ENCODE measurements at regions not wholly inside any gene's neighbourhood (a gene's known extent, or its start where the extent isn't known, plus 50 kb on each side); places are given as distances from the start of the nearest gene placed in this dataset.

DNA sequence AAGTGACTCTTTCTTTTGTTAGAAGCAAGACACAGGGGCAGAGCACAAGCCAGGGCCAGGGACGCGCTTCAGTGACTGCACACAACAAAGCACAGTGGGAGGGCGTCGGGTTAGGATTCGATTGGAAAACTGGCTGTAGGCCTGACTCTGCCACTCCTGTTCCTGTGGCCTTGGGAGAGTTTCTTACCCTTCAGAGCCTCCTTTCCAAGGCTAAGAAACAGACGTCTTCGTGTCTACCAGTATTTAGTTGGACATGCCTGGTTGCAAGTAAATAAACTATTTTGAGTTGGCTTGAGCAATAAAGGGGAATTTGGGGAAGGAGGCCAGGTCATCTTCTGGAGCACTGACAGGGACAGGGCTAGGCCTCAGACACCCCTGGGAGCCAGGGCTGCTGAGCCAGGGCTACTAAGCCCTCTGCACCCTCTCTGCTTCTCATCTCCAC, 549.1 kb downstream of the INSC start:
- TF ChIP-seq, protein P1, sequence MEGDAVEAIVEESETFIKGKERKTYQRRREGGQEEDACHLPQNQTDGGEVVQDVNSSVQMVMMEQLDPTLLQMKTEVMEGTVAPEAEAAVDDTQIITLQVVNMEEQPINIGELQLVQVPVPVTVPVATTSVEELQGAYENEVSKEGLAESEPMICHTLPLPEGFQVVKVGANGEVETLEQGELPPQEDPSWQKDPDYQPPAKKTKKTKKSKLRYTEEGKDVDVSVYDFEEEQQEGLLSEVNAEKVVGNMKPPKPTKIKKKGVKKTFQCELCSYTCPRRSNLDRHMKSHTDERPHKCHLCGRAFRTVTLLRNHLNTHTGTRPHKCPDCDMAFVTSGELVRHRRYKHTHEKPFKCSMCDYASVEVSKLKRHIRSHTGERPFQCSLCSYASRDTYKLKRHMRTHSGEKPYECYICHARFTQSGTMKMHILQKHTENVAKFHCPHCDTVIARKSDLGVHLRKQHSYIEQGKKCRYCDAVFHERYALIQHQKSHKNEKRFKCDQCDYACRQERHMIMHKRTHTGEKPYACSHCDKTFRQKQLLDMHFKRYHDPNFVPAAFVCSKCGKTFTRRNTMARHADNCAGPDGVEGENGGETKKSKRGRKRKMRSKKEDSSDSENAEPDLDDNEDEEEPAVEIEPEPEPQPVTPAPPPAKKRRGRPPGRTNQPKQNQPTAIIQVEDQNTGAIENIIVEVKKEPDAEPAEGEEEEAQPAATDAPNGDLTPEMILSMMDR (IDR thresholded peaks at IDR 0.05; ENCODE audit: low read length, missing control alignments), result no peak
- DNase-seq (ENCODE audit: low read depth), result no peak

DNA sequence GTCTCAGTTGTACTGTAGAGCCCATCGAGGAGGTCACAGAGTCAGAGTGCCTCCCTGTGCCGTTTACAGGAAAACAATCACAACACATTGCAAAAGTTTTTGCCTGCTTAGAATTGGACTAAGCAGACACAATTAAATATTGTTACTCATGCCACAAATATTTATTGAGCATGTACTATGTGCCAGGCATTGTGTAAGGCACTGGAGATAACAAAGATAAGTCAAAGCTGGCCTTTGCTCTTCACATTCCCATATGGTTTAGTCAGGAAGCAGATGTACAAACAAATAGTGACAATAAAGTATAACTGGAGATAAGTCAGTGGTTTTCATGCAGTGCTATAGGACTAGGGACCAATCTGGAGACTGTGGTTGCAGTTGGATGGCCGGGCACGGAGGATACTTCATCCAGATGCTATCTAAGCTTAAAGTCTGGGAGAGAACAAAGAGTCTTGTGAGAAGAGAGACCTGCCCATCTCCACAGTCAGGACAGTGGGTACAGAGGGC, 550.7 kb downstream of the INSC start:
- TF ChIP-seq, protein P1 (IDR thresholded peaks at IDR 0.05; ENCODE audit: low read length, missing control alignments), result no peak
- DNase-seq (ENCODE audit: low read depth), result peak; percentile 89
- no peak overlapping the region for H3K4me3 ChIP-seq (replicated peaks; ENCODE audit: low read depth, low read length)

More for the DNA sequence above, 549.1 kb downstream of the INSC start:
- no peak overlapping the region for H3K4me3 ChIP-seq (replicated peaks; ENCODE audit: low read depth, low read length)

DNA sequence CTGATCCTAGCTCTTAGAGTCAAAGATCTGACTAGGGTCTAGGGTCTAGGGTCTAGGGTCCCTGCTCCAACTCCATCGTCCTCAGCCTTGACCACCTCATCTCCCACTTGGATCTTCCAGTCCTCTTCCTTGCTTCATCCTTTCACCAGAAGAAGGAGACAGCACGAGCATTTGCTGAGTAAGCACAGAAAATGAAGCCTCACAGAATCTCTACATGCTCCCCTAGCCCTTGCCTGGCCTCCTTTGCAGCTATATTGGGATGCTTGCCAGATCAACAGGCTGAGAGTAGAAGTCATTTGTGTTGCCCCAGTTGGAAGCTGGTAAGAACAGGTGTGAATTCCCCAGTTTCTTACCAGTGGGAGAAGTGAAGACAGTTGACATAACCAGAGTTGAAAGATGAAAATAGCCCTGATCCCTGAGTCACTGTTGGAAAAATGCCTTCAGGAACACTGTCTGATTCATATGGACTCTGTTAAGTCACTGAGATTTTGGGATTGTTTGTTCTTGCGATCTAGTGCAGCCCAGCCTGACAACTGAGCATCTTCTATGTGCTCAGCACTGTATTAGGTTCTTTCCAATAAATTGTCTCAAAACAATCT, 552.5 kb downstream of the INSC start:
- no peak overlapping the region for H3K4me3 ChIP-seq (replicated peaks; ENCODE audit: low read depth, low read length)
- peak; percentile 46 for DNase-seq (ENCODE audit: low read depth)
- TF ChIP-seq, protein P1 (IDR thresholded peaks at IDR 0.05; ENCODE audit: low read length, missing control alignments), result no peak

DNA sequence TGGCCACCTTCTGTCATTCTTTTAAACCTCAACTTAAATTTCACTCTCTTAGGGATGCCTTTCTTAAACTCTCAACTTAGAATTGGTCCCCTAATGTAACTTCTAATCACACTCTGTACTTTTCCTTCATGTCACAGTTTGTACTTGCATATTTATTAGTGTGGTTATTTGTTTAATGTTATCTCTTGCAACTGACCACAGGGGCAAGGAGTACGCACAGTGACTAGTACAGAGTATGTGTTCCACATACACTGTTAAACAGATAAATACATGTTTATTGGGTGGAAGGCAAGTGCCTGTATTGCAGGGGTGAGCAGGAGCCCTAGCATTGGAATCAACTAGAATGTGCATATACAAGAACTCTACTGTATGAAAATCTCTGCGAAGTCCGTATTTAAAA, 554.0 kb downstream of the INSC start:
- no peak overlapping the region for H3K4me3 ChIP-seq (replicated peaks; ENCODE audit: low read depth, low read length)
- no peak for DNase-seq (ENCODE audit: low read depth)
- TF ChIP-seq, protein P1 (IDR thresholded peaks at IDR 0.05; ENCODE audit: low read length, missing control alignments), result no peak

DNA sequence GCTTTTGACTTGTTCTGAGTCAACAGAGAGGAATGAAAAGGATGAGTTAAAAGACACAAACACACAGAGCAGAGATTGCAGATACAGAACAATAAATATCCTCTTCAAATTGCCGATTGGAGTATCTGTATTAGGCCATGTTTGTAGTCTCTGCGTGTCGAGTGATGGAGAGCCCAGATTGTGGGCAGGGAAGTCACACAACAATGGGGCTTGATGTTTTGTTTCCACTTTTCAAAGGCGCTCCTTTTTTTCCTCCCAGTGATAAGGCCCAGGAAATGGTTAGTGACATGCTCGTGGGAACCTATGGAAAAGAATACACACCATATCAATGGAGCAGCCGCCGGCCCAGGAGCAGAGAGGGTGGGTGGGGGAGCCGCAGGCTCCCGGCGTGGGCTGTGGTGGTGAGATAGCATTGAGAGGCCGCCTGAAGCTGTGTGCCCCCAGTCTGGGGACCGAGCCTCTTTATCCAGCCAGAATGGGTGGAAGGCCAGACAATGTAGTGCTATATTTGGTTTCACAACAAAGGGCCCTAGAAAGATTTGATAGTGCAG, 555.9 kb downstream of the INSC start:
- H3K4me3 ChIP-seq (replicated peaks; ENCODE audit: low read depth, low read length), result no peak overlapping the region
- peak; percentile 29 for DNase-seq (ENCODE audit: low read depth)

DNA sequence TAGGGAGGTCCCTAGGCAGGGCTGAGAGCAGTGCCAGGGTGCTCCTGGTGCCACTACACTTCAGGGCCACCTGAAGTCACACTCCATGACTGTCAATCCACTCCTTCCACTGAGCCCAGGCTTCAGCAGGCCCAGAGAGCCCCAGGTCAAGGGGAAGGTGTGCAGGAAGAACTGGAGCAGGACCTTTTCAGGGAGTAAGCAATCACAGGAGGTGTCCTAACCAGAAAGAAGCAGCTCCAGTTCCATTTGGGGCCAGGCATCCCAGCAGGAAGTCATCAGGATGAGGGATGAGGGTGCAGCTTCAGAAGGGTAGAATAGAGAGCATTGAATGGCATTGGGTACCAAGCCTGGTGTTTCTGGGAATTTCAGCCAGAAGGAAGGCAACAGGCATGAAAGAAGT, 556.5 kb downstream of the INSC start:
- TF ChIP-seq, protein P1 (IDR thresholded peaks at IDR 0.05; ENCODE audit: low read length, missing control alignments), result no peak
- no peak overlapping the region for H3K4me3 ChIP-seq (replicated peaks; ENCODE audit: low read depth, low read length)
- DNase-seq (ENCODE audit: low read depth), result no peak

More for the DNA sequence above, 555.9 kb downstream of the INSC start:
- TF ChIP-seq, protein P1 (IDR thresholded peaks at IDR 0.05; ENCODE audit: low read length, missing control alignments), result no peak

DNA sequence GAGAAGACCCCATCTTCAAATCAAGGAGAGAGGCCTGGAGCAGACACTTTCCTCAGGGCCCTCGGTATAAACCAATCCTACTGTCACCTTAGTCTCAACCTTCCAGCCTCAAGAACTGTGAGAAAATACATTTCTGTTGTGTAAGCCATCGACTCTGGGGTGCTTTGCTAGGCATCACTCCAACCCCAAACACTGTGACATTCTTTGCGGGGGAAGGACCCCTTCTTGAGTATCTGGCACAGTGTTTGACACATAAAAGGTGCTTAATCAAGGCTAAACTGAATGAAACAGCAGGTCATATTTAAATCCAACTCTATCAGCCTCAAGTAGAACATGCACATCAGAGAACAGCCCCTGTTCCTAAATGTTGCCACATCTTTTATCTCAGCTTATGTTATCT, 558.1 kb downstream of the INSC start:
- TF ChIP-seq, protein P1 (IDR thresholded peaks at IDR 0.05; ENCODE audit: low read length, missing control alignments), result no peak

More for the DNA sequence above, 558.1 kb downstream of the INSC start:
- no peak for DNase-seq (ENCODE audit: low read depth)
- H3K4me3 ChIP-seq (replicated peaks; ENCODE audit: low read depth, low read length), result no peak overlapping the region

All from fibroblast of pulmonary artery (primary cell).